Esophagus muscularis mucosa (tissue), 3 donors: ENCODE measurements at regions not wholly inside any gene's neighbourhood (a gene's known extent, or its start where the extent isn't known, plus 50 kb on each side); places are given as distances from the start of the nearest gene placed in this dataset.

Source experiments
- POLR2AphosphoS5 ChIP-seq, 2 donors: sonication (generic); formaldehyde crosslinking; IDR thresholded peaks; one replicate each; pipeline ENCODE4 v1.6.1; 2017; ENCODE audit warnings: antibody characterized with exemption in 2 of 2
- TF ChIP-seq, protein P1 (sequence below), 3 experiments: fragments of 200-600 bp in 2 of 3; fragments of 450-650 bp in 1 of 3; sonication (generic) in 2 of 3; IDR thresholded peaks; one replicate each; pipeline ENCODE4 v1.5.1; 2017 to 2019; ENCODE audit warnings: antibody characterized with exemption in 3 of 3, mild to moderate bottlenecking in 2 of 3, moderate library complexity in 1 of 3

DNA sequence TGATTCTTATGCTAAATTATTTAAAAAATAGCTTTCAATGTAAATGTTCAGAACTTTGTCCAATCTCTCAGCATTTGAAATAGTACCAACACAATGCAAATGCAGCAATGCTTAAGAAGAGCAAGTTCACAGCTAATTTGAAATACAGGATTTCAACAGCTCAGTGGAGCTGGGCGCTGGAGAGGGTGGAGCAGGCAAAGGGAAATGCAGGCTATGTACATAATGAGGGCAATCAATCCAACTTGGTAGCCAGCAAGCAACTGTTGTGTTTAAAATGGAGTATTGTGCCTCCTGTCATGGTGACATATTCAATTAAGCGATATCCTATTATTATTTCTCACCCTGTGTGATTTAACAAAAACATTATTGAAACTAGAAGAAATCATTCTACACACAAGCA is 568.8 kb downstream of the PSAT1 start:
- TF ChIP-seq POLR2AphosphoS5 (IDR thresholded peaks at IDR 0.05) = no peak
- TF ChIP-seq, protein P1, sequence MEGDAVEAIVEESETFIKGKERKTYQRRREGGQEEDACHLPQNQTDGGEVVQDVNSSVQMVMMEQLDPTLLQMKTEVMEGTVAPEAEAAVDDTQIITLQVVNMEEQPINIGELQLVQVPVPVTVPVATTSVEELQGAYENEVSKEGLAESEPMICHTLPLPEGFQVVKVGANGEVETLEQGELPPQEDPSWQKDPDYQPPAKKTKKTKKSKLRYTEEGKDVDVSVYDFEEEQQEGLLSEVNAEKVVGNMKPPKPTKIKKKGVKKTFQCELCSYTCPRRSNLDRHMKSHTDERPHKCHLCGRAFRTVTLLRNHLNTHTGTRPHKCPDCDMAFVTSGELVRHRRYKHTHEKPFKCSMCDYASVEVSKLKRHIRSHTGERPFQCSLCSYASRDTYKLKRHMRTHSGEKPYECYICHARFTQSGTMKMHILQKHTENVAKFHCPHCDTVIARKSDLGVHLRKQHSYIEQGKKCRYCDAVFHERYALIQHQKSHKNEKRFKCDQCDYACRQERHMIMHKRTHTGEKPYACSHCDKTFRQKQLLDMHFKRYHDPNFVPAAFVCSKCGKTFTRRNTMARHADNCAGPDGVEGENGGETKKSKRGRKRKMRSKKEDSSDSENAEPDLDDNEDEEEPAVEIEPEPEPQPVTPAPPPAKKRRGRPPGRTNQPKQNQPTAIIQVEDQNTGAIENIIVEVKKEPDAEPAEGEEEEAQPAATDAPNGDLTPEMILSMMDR (IDR thresholded peaks at IDR 0.05) = no peak
